ENCODE measurements at regions not wholly inside any gene's neighbourhood (a gene's known extent, or its start where the extent isn't known, plus 50 kb on each side); places are given as distances from the start of the nearest gene placed in this dataset.
"Not testable (repeated sequence)": the region's sequence is repeated elsewhere in the genome, so short reads cannot be mapped to it uniquely, and the experiment has no call there.

- TF ChIP-seq EZH2phosphoT487 (IDR thresholded peaks at IDR 0.05; ENCODE audit: borderline replicate concordance); TCF7L2 (IDR thresholded peaks at IDR 0.05; ENCODE audit: borderline replicate concordance, extremely low read depth, insufficient read depth, insufficient read length); CTCF (IDR thresholded peaks at IDR 0.05 in 2 of 3, conservative IDR thresholded peaks at IDR 0.05 in 1 of 3; ENCODE audit: borderline replicate concordance in 1 of 3, insufficient read depth in 1 of 3, low read depth in 2 of 3, low read length in 2 of 3); POLR2AphosphoS5 (IDR thresholded peaks at IDR 0.05; ENCODE audit: low read depth, low read length); POLR2A (IDR thresholded peaks at IDR 0.05; ENCODE audit: borderline replicate concordance, extremely low read depth, insufficient read depth, insufficient read length); EZH2 (IDR thresholded peaks at IDR 0.05); ELF1 (IDR thresholded peaks at IDR 0.05; ENCODE audit: borderline replicate concordance, low read depth): not testable (repeated sequence)
These were observed 158.8 kb downstream of the SPATA31A6 start for GRCh38 chr9:42342297-42342696.

Data from HCT116 (cell line).